ENCODE measurements at regions not wholly inside any gene's neighbourhood (a gene's known extent, or its start where the extent isn't known, plus 50 kb on each side); places are given as distances from the start of the nearest gene placed in this dataset.
"Not testable (repeated sequence)": the region's sequence is repeated elsewhere in the genome, so short reads cannot be mapped to it uniquely, and the experiment has no call there.

DNA sequence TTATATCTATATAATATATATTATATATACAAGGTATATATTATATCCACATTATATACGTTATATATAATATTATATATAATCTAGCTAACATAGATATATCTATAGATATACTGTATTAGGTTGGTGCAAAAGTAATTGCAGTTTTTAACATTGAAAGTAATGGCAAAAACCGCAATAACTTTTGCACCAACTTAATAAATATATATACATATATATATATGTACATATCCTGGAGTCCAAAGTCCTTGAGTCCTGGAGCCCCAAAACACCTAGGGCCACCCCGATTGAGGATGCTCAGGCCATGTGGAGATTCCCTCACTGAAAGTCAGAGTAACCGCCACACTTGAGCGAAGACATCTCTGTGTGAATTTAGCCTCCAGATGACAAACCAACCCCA lies 408.2 kb upstream of the AUTS2 start:
- no peak for DNase-seq

DNA sequence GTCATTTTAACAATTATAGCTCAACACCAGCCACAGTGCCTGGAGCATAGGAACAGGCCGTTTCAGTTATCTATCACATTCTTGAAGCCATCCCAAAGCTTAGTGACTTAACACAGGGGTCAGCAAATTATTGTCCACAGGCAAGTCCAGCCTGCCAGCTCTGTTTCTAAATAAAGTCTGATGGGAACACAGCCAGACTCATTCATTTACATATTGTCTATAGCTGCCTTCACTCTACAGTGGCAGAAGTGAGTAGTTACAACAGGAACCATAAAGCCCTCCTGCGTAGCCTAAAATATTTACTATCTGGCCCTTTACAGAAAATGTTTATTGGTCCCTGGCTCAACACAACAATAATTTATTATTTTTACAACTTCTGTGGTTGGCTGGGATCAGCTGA lies 407.5 kb upstream of the AUTS2 start:
- DNase-seq: no peak

DNA sequence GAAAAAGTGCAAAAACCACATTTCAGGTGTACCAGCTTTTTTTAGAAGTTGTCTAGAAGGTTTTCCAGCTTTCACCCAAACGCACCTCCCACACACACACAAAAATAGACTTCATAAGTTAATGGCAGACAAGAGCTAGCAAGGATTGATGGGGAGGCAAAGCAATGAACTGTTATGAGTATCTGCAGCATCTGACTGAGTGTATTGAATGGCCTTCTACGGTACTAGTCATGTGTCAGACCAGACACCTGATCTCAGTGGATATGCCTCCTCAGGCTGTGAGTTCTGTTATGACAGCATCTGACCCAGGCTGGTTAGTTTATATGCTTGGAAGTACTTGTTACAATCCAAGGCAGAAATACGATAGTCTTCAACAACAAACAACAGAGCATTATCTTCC lies 406.1 kb upstream of the AUTS2 start:
- DNase-seq: no peak

DNA sequence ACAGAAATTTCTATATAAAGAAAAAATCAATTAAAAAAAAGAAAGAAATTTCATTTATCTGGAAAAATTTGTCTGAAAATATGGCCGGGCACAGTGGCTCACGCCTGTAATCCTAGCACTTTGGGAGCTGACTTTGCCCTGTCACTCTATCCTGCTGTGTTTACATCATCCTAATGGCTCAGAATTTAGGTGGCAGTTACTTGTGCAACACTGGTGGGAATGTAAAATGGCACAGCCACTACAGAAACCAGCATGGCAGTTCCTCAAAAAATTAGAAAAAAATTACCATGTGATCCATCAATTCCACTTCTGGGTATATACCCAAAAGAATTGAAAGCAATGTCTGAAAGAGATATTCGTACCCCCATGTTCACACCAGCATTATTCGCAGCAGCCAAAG lies 405.2 kb upstream of the AUTS2 start:
- DNase-seq: no peak

DNA sequence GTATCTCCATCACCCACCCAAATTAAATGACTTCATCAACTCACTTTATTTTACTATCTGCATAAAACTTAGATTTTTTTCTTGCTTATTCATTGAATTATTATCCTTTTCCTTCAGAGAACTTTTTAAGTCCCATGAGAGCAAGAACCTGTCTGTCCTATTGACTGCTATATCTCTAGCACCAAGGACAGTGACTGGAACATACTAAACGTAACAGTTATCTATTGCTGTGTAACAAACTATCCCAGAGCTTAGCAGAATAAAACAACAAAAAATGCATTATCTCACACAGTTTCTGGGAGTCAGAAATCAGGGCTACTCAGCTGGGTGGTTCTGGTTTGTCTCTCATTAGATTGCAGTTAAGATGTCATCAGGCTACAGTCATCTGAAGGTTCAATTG lies 401.7 kb upstream of the AUTS2 start:
- DNase-seq: no peak

DNA sequence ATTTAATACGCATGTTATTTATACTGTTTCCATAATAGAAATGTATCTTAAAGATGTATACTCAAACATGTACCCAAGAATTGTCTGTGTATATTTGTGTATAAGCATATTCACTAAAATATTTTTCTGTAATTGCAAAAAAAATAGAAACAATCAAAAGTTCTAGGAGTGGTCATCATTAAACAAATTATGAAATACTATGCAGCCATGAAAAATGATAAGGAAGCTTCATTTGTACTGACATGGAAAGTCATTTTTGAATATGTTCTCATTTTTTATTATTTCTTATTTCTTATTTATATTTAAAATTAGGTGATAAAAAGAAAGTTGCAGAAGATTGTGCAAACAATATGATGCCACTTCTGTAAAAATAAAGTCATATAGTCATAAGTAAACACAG lies 400.0 kb upstream of the AUTS2 start:
- no peak for DNase-seq

DNA sequence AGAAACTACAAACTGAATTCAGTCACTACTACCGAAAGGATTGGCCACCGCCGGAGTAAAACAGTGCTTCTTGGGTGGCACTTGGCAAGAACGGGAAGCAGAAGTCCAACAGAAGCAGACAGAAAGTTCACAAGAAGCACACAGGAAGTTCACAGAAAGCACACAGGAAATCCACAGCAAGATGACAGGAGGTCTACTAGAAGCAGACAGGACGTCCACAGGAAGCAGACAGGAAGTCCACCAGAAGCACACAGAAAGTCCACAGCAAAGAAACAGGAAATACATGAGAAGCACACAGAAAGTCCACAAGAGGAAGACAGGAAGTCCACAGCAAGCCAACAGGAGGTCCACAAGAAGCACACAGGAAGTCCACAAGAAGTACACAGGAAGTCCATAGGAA lies 399.2 kb upstream of the AUTS2 start:
- no peak for DNase-seq

DNA sequence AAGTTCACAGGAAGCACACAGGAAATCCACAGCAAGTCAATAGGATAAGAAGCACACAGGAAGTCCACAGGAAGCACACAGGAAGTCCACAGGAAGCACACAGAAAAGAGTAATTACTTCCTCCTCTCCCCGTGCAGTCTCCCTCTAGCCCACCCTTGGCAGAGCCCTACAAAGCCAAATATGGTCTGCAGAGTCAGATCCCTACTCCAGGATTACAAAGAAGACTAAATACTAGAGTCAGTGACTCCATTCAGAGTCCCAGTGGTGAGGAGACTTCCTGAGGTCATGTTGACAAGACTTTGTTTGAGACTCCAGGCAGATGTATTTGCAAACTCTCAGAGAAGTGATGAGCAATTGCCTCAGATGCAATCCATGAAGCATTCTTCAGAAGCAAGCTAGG lies 398.6 kb upstream of the AUTS2 start:
- DNase-seq: no peak

DNA sequence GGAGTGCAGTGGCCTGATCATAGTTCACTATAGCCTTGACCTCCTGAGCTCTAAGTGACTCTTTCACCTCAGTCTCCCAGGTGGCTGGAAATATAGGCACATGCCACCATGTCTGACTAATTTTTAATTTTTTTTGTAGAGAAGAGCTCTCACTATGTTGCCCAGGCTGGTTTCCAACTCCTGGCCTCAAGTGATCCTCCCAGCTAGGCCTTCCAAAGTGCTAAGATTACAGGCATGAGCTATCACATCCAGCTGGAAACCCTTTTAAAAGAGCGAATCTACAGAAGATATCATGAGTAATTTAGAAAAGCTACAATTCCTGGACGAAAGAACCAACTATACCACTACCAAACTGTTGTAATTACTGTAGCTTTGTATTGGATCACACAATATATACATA lies 394.4 kb upstream of the AUTS2 start:
- no peak for DNase-seq

DNA sequence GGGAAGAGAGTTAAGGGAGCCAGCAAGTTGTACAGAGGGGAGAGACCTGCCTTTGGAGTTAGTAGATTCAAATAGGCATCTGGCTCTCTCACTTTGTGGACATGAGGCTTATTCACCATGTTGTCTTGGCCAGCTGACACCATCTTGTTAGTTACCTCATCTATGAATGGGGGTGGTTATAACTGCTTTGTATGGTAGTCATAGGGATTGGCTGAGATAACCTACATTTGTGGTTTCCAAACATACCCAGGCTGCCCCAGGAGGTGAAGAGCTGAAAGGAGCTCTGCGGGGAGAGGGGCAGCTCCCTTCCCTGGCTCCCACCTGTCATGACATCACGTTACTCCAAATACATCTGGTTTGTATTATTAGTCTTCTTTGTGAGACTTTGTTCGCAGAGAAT lies 393.3 kb upstream of the AUTS2 start:
- DNase-seq: no peak

DNA sequence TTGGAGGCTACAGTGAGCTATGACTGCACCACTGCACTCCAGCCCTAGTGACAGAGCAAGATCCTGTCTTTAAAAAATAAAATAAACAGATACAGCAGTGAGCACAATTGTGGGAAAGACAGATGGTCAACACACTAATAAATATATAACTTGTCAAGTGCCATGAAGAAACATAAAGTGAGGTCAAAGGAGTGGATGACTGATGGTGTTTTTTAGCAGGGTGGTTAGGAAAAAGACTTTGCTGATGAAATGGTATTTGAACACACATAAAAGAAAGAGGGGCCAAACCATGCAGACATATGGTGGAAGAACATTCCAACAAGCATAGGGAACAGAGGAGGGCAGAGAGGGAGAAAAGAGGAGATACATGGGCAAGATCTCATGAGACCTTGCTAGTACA lies 392.7 kb upstream of the AUTS2 start:
- DNase-seq: no peak

DNA sequence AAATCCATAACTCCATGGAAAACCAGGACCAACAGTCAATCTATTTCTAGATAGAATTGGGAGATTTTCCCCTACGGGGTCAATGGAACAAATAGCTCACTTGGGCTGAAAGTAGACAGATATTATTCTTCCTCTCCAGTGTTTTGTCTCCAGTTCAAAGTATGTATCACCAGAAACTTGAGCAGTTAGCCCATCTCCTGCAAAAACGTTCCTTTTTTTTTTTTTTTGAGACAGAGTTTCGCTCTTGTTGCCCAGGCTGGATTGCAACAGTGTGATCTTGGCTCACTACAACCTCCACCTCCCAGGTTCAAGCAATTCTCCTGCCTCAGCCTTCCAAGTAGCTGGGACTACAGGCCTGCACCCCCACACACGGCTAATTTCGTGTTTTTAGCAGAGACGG lies 390.0 kb upstream of the AUTS2 start:
- DNase-seq: no peak

DNA sequence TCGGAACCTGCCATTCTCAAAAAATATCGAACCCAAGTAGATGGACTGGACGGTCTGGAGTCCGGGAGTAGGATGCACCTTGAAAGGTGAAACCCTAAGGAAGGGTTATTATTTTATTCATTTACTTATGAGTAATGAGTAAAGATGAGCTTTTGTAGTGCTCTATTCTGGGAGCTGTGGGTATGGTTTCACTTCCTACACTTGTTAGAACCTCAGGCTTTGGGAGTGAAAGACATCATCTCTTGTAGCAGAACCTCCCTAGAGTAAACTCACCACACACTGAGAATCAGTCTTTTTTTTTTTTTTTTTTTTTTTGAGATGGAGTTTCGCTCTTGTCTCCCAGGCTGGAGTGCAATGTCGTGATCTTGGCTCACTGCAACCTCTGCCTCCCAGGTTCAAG lies 389.4 kb upstream of the AUTS2 start:
- no peak for DNase-seq

DNA sequence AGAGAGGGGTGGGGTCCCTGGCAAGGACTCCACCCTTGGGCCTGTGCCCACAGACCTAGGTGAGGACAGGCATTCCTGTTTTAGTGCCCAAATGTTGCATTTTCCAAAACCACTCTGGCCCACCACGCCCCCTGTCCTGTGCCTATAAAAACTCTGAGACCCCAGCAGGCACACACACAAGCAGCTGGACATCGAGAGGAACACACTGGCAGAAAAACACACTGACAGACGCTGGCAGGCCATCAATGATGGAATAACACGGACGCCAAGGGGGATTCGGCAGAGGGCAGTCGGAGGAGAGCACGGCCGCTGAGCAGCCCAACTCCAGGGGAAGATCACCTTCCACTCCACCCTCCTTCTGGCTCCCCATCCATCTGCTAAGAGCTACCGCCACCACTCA lies 386.9 kb upstream of the AUTS2 start:
- no peak for DNase-seq

DNA sequence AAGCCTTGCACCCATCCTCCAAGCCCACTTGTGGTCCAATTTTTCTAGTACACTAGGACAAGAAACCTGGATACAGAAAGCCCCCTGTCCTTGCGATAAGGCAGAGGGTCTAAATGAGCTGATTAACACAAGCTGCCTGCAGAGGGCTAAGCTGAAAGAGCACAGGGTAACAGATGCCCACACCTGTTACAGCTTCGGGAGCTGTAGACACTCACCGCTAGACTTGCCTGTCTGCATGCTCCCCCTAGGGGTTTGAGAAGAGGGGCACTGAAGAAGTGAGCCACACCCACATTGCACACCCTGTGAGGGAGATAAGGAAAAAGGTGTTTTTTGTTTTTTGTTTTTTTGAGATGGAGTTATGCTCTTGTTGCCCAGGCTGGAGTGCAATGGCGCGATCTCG lies 386.5 kb upstream of the AUTS2 start:
- DNase-seq: no peak

DNA sequence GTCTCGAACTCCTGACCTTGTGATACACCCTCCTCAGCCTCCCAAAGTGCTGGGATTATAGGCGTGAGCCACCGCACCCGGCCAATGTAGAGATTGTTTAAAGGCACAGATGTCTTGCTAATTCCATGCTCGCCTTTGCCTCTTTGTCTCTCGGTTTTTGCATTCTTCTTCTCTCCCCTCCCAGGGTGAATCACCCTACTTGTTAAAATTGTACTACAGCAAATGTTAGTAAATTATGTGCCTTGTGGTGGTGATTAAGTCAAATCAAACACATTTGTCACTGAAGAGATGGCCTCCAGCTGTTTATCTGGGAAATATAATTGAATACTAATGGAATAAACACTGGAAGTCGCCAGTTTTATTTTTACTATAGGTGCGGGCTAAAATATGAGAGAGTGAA lies 384.4 kb upstream of the AUTS2 start:
- no peak for DNase-seq

DNA sequence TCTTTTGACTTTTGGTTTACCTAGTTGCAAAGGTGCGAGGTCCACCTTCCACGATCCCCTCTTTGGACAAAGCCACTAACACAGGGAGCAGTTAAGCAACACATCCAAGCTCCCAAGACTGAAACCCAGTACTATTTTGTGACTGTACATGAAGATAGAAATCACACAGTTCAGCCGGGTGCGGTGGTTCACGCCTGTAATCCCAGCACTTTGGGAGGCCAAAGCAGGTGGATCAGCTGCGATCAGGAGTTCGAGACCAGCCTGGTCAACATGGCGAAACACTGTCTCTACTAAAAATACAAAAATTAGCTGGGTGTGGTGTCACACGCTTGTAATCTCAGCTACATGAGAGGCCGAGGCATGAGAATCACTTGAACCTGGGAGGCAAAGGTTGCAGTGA lies 382.8 kb upstream of the AUTS2 start:
- not testable (repeated sequence) for DNase-seq

DNA sequence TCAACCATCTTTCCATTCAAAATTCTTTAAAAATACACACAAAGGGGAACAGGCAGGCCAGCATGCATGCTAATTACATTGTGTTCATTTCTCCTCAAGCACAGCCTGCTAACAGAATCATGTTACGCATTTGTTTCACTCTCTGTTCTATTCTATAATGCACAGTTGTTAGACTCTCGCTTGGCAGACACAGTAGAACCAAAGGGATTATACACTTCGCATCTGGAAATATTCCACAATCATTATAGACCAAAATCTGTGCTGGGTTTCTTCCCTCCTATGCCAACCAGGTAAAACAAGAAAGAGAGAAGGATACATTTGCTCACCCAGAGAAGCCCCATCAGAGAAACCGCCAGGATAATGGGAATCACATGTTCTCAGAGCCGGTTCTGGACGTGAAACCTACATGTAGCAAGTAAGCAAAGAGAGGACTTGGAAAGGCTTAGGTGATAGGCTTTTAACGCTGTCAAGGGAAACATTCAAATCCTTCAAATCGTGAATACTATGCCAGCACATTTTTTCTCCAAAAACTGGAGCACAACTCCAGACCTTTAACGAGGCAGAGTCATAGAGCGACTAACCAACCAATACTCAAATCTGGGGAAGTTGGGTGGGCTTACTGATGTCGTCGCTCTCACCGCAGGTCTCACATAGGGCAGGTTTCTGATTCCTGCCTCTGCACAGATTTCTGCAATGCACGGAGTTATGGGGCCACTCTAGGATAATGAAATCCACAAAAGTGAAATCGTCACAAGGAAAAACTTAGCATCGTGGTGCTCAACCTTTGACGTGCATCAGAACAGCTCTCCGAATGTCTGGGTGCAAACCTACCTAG lies 380.5 kb upstream of the AUTS2 start:
- no peak for DNase-seq

DNA sequence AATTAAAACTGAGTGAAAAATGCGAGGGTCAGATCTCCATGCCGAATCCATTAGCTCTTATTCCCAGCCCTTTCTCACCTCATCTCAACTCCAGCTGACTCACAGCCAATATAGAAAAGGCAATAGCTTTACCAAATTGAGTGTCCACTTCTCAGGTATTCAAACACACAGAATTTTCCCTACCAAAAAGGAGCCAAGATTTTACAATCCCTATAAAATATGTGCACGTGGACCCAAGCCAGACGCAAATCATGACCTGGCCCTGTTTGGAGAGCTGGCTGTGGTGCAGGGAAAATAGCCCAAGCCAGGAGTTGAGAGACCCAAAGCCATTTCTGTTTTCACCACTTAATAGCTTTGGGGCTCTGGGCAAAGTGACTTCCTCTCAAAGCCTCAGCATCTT lies 379.7 kb upstream of the AUTS2 start:
- no peak for DNase-seq

DNA sequence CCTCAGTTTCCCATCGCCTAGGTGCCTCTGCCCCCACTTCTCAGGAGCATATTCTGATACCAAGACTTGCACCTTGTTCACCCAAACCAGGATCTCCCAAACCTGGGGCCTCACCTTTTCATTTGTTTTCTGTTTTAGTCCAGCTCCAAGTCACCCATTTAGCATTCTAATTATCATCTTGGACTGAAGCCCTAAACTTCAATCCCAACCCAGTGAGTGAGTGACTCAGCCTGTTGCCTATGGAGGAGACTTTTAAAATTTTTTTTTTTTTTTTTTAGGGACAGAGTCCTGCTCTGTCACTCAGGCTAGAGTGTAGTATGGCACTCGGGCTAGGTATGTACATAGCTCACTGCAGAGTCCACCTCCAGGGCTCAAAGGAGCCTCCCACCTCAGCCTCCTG lies 378.9 kb upstream of the AUTS2 start:
- DNase-seq: no peak

DNA sequence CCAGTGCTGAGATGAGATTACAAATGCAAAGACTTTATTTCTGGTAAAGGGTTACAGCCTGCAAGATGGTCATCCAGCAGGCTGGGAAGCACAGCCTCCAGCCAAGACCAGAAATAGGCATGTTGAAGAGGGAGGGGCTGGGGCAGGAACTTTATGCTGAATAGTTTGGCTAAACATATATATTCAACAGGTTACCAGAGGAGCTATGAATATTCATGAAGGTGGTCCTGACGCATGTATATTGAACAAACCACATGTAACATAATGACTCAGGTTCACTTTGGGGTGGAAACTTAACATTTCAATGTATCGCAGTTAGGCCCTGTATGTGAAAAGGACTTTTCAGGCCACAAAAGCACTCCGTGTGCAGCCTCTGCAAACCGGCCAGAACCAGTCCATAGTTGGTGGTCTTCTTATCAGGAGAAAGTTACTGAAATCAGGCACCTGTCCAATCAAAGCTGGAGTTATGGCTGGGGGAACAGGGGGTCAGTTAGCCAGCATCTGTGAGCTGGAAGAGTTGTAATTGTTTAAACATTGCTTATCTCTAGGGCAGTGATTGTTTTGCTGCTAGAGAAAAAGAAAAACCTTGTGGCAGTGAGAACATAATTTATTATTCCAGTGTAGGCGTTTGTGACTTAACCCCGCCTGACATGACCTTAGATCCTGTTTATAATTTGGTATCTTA lies 372.9 kb upstream of the AUTS2 start:
- DNase-seq: no peak

DNA sequence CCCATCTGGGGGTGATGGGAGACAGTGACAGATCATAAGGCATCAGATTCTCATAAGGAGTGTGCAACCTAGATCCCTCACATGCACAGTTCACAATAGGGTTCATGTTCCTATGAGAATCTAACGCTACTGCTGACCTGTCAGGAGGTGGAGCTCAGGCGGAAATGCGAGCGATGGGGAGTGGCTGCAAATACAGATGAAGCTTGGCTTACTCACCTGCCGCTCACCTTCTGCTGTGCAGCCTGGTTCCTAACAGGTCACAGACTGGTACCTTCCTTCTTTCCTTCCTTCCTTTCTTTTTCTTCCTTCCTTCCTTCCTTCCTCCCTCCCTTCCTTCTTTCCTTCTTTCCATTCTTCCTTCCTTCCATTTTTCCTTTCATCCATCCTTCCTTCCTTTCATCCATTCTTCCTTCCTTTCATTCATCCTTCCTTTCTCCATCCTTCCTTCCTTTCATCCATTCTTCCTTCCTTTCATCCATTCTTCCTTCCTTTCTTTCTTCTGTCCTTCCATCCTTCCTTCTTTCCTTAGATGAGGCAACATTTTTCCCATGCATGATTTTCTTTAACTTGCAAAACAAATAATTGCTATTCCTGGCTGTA lies 370.0 kb upstream of the AUTS2 start:
- DNase-seq: no peak

DNA sequence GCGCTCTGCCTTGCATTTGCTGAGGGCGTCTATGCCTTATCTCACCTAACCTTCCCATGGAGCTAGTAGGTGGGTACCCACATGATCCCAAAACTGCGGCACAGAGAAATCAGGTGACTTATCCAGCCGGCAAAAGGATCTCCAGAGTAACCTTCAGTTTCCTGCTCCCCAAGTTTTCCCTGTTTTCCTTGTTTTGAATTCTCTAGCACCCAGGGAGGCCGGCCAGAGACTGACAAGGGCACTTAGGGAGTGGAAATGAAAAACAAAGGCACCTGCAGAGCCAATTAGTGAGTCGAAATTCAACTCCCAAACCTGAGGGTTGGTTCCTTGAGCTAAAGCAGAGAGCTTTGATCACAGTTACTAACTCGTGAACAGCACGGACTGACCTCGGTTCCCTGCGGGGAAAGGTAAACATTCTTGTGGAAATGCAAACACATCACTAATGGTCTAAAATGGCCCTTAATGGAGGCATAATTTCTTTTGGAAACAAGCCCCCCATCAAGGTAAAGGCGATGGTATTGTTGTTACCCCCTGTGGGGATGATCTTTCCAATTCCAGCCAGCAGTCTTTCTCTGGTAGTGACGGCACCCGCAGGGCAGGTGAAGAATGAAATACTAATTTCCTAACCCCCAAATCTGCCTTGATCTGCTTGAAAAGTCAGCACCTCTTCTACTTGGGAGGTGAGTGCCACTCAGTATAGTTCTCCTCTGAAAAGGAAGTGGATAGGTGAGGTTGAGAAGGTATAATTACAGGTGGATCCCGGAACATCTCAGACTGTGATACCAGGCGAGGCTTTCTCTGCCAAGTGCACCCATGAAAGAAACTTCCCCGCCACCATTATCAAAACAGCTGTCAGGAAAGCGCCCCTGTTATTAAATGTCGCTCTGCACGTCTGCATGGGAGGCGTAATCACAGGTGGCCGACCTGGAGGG lies 365.6 kb upstream of the AUTS2 start:
- DNase-seq: no peak

Data from NK-92 treated with Interleukin-12 subunit alpha and Interleukin-12 subunit beta, amount 100 ng/mL, for 24 hours (cell line).